ENCODE measurements at regions not wholly inside any gene's neighbourhood (a gene's known extent, or its start where the extent isn't known, plus 50 kb on each side); places are given as distances from the start of the nearest gene placed in this dataset.

DNA sequence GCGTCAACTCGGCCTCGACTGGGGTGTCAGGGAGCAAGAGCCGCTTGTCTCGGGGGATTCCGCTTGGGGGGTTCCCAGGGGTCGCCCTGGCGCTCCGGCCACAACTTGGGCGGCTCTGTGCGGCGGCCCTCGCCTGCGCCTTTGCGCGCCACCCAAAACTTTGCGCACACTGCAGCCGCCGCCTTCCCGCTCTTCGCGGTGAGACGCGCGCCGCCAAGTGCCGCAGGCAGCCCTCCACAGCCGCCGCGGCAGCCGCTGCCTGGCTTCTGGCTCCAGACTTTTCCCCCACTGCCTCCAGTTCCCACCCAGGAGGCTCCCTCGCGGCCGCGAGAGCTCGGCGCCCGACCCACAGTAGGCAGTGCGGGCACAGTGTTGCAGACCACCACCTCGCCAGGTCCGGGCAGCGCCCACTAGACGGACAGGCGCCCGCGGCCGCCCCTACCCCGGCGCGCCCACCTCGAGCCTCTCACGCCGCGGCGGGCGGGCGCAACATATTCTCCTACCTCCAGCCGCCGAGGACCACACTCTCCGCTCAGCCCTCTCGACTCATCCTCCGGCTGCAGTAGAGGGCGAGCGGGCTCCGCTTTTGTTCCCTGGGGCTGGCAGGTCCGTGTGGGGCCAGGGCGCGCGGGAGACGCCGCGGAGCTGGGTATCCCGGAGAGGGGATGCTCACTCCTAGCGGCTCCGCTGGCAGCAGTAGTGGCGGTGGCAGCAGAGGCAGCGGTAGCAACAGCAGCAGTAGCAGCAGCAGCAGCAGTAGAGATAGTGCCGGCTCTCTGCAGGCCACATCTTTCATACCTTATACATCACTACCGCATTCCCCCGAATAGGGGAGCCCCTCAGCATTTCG lies 296.6 kb downstream of the OMA1 start:
- Histone ChIP-seq H3K9me3 (no peaks in the 10 kb centered on the region), H3K4me3 (peak overlapping the region; percentile 41 to 48), H3K27me3 (no peaks in the 10 kb centered on the region), H3K36me3 (no peaks in the 10 kb centered on the region), H3K4me1 (peaks cover 19% of the 10 kb centered on the region), H3K27ac (no peak overlapping the region)
- intact Hi-C loops (cut with DNase I), result no loop called here
- peak in 1 of 2 donors; percentile 72 for DNase-seq (ENCODE audit: extremely low spot score in 2 of 2)
- TF ChIP-seq POLR2A (IDR thresholded peaks at IDR 0.05) (no peak), POLR2AphosphoS5 (IDR thresholded peaks at IDR 0.05; ENCODE audit: insufficient read depth in 1 of 2, low read depth in 1 of 2) (peak in 1 of 2 donors; percentile 10)

GRCh38 chr1:58249388-58249736 lies 297.2 kb downstream of the OMA1 start:
- no peak overlapping the region for H3K27ac ChIP-seq
- intact Hi-C loops (cut with DNase I), result no loop called here
- peak in 1 of 2 donors; percentile 52 for DNase-seq (ENCODE audit: extremely low spot score in 2 of 2)
- no peaks in the 10 kb centered on the region for H3K27me3 ChIP-seq
- H3K36me3 ChIP-seq, result no peaks in the 10 kb centered on the region
- H3K9me3 ChIP-seq, result no peaks in the 10 kb centered on the region
- peaks cover 19% of the 10 kb centered on the region for H3K4me1 ChIP-seq
- TF ChIP-seq POLR2A (IDR thresholded peaks at IDR 0.05), result no peak
- TF ChIP-seq, protein P1, sequence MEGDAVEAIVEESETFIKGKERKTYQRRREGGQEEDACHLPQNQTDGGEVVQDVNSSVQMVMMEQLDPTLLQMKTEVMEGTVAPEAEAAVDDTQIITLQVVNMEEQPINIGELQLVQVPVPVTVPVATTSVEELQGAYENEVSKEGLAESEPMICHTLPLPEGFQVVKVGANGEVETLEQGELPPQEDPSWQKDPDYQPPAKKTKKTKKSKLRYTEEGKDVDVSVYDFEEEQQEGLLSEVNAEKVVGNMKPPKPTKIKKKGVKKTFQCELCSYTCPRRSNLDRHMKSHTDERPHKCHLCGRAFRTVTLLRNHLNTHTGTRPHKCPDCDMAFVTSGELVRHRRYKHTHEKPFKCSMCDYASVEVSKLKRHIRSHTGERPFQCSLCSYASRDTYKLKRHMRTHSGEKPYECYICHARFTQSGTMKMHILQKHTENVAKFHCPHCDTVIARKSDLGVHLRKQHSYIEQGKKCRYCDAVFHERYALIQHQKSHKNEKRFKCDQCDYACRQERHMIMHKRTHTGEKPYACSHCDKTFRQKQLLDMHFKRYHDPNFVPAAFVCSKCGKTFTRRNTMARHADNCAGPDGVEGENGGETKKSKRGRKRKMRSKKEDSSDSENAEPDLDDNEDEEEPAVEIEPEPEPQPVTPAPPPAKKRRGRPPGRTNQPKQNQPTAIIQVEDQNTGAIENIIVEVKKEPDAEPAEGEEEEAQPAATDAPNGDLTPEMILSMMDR (IDR thresholded peaks at IDR 0.05), result no peak
- TF ChIP-seq POLR2AphosphoS5 (IDR thresholded peaks at IDR 0.05; ENCODE audit: insufficient read depth in 1 of 2, low read depth in 1 of 2), result no peak
- peak overlapping the region; percentile 41 to 48 for H3K4me3 ChIP-seq

DNA sequence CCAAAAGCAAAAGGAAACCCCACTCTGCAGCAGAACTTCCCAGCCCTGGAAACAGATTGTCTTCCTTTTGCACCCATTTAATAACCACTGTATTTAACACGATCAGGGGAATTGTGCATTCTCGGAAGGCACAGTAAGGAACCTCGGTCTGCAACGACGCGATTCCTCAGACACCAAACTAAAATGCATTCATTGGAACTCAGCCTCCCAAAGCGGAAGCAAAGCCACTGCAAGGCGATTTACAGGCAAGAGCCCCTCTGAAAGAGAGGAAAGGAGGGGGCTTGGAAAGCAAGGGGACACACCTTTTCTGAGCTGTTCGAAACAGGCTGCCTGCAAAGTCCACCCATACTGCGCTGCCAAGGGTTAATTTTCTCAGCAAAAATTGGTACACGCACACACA lies 297.7 kb downstream of the OMA1 start:
- H3K4me1 ChIP-seq, result peaks cover 19% of the 10 kb centered on the region
- no peak overlapping the region for H3K27ac ChIP-seq
- H3K9me3 ChIP-seq, result no peaks in the 10 kb centered on the region
- no peaks in the 10 kb centered on the region for H3K27me3 ChIP-seq
- no peak for TF ChIP-seq POLR2A (IDR thresholded peaks at IDR 0.05)
- no peak for TF ChIP-seq POLR2AphosphoS5 (IDR thresholded peaks at IDR 0.05; ENCODE audit: insufficient read depth in 1 of 2, low read depth in 1 of 2)
- DNase-seq (ENCODE audit: extremely low spot score in 2 of 2), result no peak
- H3K36me3 ChIP-seq, result no peaks in the 10 kb centered on the region
- intact Hi-C loops (cut with DNase I), result no loop called here
- peak overlapping the region; percentile 23 to 41 for H3K4me3 ChIP-seq

DNA sequence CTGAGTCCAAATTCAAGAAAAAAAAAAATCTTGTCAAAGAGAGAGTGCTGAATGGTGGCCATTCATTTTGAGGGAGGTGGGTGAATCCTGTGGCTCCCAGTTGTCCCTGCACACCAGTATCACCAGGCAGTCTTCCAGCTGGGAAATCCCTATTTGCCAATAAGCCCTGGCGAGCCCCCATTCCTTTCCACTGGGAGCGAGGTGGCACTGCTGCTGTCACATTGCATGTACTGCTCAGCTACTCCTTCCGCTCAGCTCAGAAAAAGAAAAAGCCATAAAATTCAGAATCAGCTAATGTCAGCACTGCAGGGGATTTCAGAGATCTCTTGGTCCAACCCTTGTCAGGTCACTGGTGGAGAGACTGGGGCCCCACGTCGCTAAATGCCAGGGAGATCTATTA lies 298.5 kb downstream of the OMA1 start:
- H3K4me1 ChIP-seq, result peaks cover 19% of the 10 kb centered on the region
- TF ChIP-seq, protein P1 (IDR thresholded peaks at IDR 0.05), result no peak
- no peak overlapping the region for H3K4me3 ChIP-seq
- intact Hi-C loops (cut with DNase I), result no loop called here
- no peak overlapping the region for H3K27ac ChIP-seq
- H3K9me3 ChIP-seq, result no peaks in the 10 kb centered on the region
- H3K27me3 ChIP-seq, result no peaks in the 10 kb centered on the region
- no peaks in the 10 kb centered on the region for H3K36me3 ChIP-seq
- DNase-seq (ENCODE audit: extremely low spot score in 2 of 2), result no peak

DNA sequence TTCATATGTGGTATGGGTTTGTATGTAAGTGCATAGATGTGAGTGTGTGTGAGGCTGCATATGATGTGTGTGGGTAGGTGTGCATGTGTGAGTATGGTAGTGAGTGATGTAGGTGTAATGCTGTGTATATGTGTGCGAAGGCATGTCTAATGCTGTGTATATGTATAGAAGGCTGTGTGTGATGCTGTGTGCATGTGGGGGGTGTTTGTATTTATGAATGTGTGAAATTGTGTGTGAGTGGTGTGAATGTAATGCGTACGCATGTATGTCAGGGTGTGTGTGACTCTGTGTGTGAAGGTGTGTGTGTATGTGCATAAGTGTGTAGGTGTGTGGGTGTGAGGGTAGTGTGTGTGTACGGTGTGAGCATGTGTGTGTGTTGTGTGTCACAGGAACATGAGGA lies 300.0 kb downstream of the OMA1 start:
- intact Hi-C loops (cut with DNase I), result no loop called here
- no peaks in the 10 kb centered on the region for H3K27me3 ChIP-seq
- peaks cover 19% of the 10 kb centered on the region for H3K4me1 ChIP-seq
- H3K4me3 ChIP-seq, result no peak overlapping the region
- H3K36me3 ChIP-seq, result no peaks in the 10 kb centered on the region
- no peaks in the 10 kb centered on the region for H3K9me3 ChIP-seq
- no peak for DNase-seq (ENCODE audit: extremely low spot score in 2 of 2)
- no peak overlapping the region for H3K27ac ChIP-seq
- TF ChIP-seq POLR2A (IDR thresholded peaks at IDR 0.05) (no peak), POLR2AphosphoS5 (IDR thresholded peaks at IDR 0.05; ENCODE audit: insufficient read depth in 1 of 2, low read depth in 1 of 2) (no peak)
- TF ChIP-seq, protein P1 (IDR thresholded peaks at IDR 0.05), result no peak

DNA sequence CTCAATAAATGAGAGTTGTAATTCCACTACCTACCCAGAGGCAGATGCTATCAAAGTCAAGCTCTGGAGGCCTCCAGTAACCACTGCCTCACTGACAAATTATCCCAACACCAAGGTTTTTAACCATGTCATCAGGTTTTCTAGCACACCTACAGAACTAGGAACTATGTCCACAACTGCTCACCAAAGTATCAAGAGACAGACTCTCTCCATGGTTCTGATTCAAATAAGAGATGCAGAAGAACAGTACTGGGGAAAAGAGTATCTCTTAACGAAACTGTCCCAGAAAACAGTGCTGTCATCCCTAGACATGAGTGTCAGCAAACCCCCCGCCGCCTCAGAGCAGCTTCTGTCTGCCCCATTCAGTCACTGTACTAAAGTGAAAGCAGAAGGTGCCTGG lies 301.7 kb downstream of the OMA1 start:
- H3K4me3 ChIP-seq, result no peak overlapping the region
- no peak overlapping the region for H3K27ac ChIP-seq
- H3K36me3 ChIP-seq, result no peaks in the 10 kb centered on the region
- no peaks in the 10 kb centered on the region for H3K27me3 ChIP-seq
- intact Hi-C loops (cut with DNase I), result no loop called here
- DNase-seq (ENCODE audit: extremely low spot score in 2 of 2), result no peak
- no peaks in the 10 kb centered on the region for H3K9me3 ChIP-seq
- no peak for TF ChIP-seq POLR2AphosphoS5 (IDR thresholded peaks at IDR 0.05; ENCODE audit: insufficient read depth in 1 of 2, low read depth in 1 of 2)
- TF ChIP-seq, protein P1 (IDR thresholded peaks at IDR 0.05), result no peak
- TF ChIP-seq POLR2A (IDR thresholded peaks at IDR 0.05), result no peak
- peaks cover 15% of the 10 kb centered on the region for H3K4me1 ChIP-seq

All from vagina (tissue), 2 donors.